ENCODE measurements at regions not wholly inside any gene's neighbourhood (a gene's known extent, or its start where the extent isn't known, plus 50 kb on each side); places are given as distances from the start of the nearest gene placed in this dataset.

GRCh38 chr3:90145094-90145860 is 1037.9 kb downstream of the EPHA3 start:
- no peak overlapping the region for H3K4me3 Mint-ChIP-seq
- no peaks in the 10 kb centered on the region for H3K36me3 Mint-ChIP-seq
- no peaks in the 10 kb centered on the region for H3K27me3 Mint-ChIP-seq (ENCODE audit: low read depth in 3 of 3)
- peaks cover 0 to 8% (median 4%) of the 10 kb centered on the region in 7 donors for H3K9me3 Mint-ChIP-seq
- H3K27ac Mint-ChIP-seq: no peak overlapping the region
- Histone ChIP-seq H3K9me3 (replicated peaks in 1 of 2; ENCODE audit: control insufficient read depth in 1 of 2, insufficient read depth in 1 of 2, low read length in 2 of 2) (no peaks in the 10 kb centered on the region), H3K4me1 (ENCODE audit: control insufficient read depth in 1 of 2, insufficient read depth in 2 of 2, low read length in 2 of 2) (no peaks in the 10 kb centered on the region), H3K79me2 (ENCODE audit: insufficient read depth, low read length) (no peaks in the 10 kb centered on the region), H3K27ac (ENCODE audit: low read depth in 1 of 2, low read length in 2 of 2) (no peak overlapping the region), H3K4me2 (replicated peaks; ENCODE audit: extremely low read depth, low read length, poor library complexity, severe bottlenecking) (no peak overlapping the region), H4K20me1 (ENCODE audit: insufficient read depth, low read length) (no peaks in the 10 kb centered on the region), H3K36me3 (replicated peaks in 1 of 2; ENCODE audit: control insufficient read depth in 1 of 2, insufficient read depth in 2 of 2, low read length in 2 of 2) (no peaks in the 10 kb centered on the region), H3K9ac (ENCODE audit: insufficient read depth, low read length, poor library complexity, severe bottlenecking) (no peak overlapping the region), H3K4me3 (replicated peaks in 1 of 3; ENCODE audit: low read depth in 2 of 3, low read length in 3 of 3) (no peak overlapping the region), H3K27me3 (ENCODE audit: control insufficient read depth in 2 of 2, insufficient read depth in 2 of 2, low read length in 2 of 2) (no peaks in the 10 kb centered on the region), H2AFZ (ENCODE audit: insufficient read depth, low read depth, low read length, poor library complexity, severe bottlenecking) (no peak overlapping the region)
- no peak for DNase-seq
- WGBS (ENCODE audit: insufficient coverage): no CpG with 5 or more reads among the region's 4 CpGs
- TF ChIP-seq CTCF (IDR thresholded peaks at IDR 0.05): no peak
- intact Hi-C loops (cut with micrococcal nuclease): no loop called here
- no peaks in the 10 kb centered on the region for H3K4me1 Mint-ChIP-seq

GRCh38 chr3:90180096-90180495 is 1072.7 kb downstream of the EPHA3 start:
- no peaks in the 10 kb centered on the region for H4K20me1 ChIP-seq (ENCODE audit: insufficient read depth, low read length)
- H3K4me1 Mint-ChIP-seq: peaks cover 2% of the 10 kb centered on the region
- no CpG with 5 or more reads among the region's 2 CpGs for WGBS (ENCODE audit: insufficient coverage)
- no peak overlapping the region for H3K4me3 ChIP-seq (replicated peaks in 1 of 3; ENCODE audit: low read depth in 2 of 3, low read length in 3 of 3)
- H3K27ac ChIP-seq (ENCODE audit: low read depth in 1 of 2, low read length in 2 of 2): no peak overlapping the region
- no peaks in the 10 kb centered on the region for H3K4me1 ChIP-seq (ENCODE audit: control insufficient read depth in 1 of 2, insufficient read depth in 2 of 2, low read length in 2 of 2)
- H3K79me2 ChIP-seq (ENCODE audit: insufficient read depth, low read length): no peaks in the 10 kb centered on the region
- no peak overlapping the region for H3K4me3 Mint-ChIP-seq
- H3K27me3 ChIP-seq (ENCODE audit: control insufficient read depth in 2 of 2, insufficient read depth in 2 of 2, low read length in 2 of 2): no peaks in the 10 kb centered on the region
- no peaks in the 10 kb centered on the region for H3K9me3 ChIP-seq (replicated peaks in 1 of 2; ENCODE audit: control insufficient read depth in 1 of 2, insufficient read depth in 1 of 2, low read length in 2 of 2)
- H3K4me2 ChIP-seq (replicated peaks; ENCODE audit: extremely low read depth, low read length, poor library complexity, severe bottlenecking): no peak overlapping the region
- H3K36me3 ChIP-seq (replicated peaks in 1 of 2; ENCODE audit: control insufficient read depth in 1 of 2, insufficient read depth in 2 of 2, low read length in 2 of 2): no peaks in the 10 kb centered on the region
- no peak overlapping the region for H3K9ac ChIP-seq (ENCODE audit: insufficient read depth, low read length, poor library complexity, severe bottlenecking)
- no peak for TF ChIP-seq CTCF (IDR thresholded peaks at IDR 0.05)
- DNase-seq: no peak
- no peak overlapping the region for H3K27ac Mint-ChIP-seq
- no peaks in the 10 kb centered on the region for H3K36me3 Mint-ChIP-seq
- H3K9me3 Mint-ChIP-seq: peaks cover 0 to 2% (median 0%) of the 10 kb centered on the region in 7 donors
- H2AFZ ChIP-seq (ENCODE audit: insufficient read depth, low read depth, low read length, poor library complexity, severe bottlenecking): no peak overlapping the region
- peaks cover 0 to 2% (median 0%) of the 10 kb centered on the region in 3 donors for H3K27me3 Mint-ChIP-seq (ENCODE audit: low read depth in 3 of 3)
- intact Hi-C loops (cut with micrococcal nuclease): no loop called here
